ENCODE measurements at regions not wholly inside any gene's neighbourhood (a gene's known extent, or its start where the extent isn't known, plus 50 kb on each side); places are given as distances from the start of the nearest gene placed in this dataset.

GRCh38 chr10:129074939-129075338, 392.1 kb upstream of the MGMT start:
- no peak for TF ChIP-seq POLR2A (IDR thresholded peaks at IDR 0.05)
- no peak for TF ChIP-seq CTCF (IDR thresholded peaks at IDR 0.05)
